IMR-90 (cell line): ENCODE measurements at regions not wholly inside any gene's neighbourhood (a gene's known extent, or its start where the extent isn't known, plus 50 kb on each side); places are given as distances from the start of the nearest gene placed in this dataset.

Source experiments
- CEBPB ChIP-seq: IDR thresholded peaks from 2 replicates; pipeline ENCODE4 v1.6.1; 2012; ENCODE audit warnings: low read depth, low read length, improper control_type of control experiment
- CHD1 ChIP-seq: IDR thresholded peaks from 2 replicates; pipeline ENCODE4 v1.6.1; 2012; ENCODE audit warnings: low read depth, low read length, improper control_type of control experiment
- MXI1 ChIP-seq: IDR thresholded peaks from 2 replicates; pipeline ENCODE4 v1.6.1; 2012; ENCODE audit warnings: low read depth, mild to moderate bottlenecking, low read length, moderate library complexity, borderline replicate concordance
- POLR2A ChIP-seq: IDR thresholded peaks from 2 replicates; pipeline ENCODE4 v1.6.1; 2012; ENCODE audit warnings: mild to moderate bottlenecking, low read depth, low read length
- RCOR1 ChIP-seq: IDR thresholded peaks from 2 replicates; pipeline ENCODE4 v1.6.1; 2012; ENCODE audit warnings: mild to moderate bottlenecking, low read length, improper control_type of control experiment; ENCODE audit not compliant: insufficient replicate concordance
- RFX5 ChIP-seq: IDR thresholded peaks from 2 replicates; pipeline ENCODE4 v1.8.0; 2012; ENCODE audit warnings: low read depth, mild to moderate bottlenecking, low read length, moderate library complexity
- SMC3 ChIP-seq: fragments of 150-350 bp; IDR thresholded peaks from 2 replicates; pipeline ENCODE4 v1.6.1; 2016; ENCODE audit warnings: low read depth, mild to moderate bottlenecking, antibody characterized with exemption, low read length, moderate library complexity
- TF ChIP-seq, protein P1 (sequence below): conservative IDR thresholded peaks from 2 replicates; pipeline ENCODE4 v1.5.1; 2012; ENCODE audit warnings: mild to moderate bottlenecking, low read depth, low read length, improper control_type of control experiment
- TF ChIP-seq, protein P2 (sequence below): fragments of 150-350 bp; IDR thresholded peaks from 2 replicates; pipeline ENCODE4 v1.6.1; 2017; ENCODE audit warnings: mild to moderate bottlenecking, antibody characterized with exemption, low read length, low read depth
- TF ChIP-seq, protein P3 (sequence below): fragments of 150-350 bp; IDR thresholded peaks from 2 replicates; pipeline ENCODE4 v1.6.1; 2016; ENCODE audit warnings: low read depth, mild to moderate bottlenecking, low read length, moderate library complexity, borderline replicate concordance

- TF ChIP-seq, protein P1, sequence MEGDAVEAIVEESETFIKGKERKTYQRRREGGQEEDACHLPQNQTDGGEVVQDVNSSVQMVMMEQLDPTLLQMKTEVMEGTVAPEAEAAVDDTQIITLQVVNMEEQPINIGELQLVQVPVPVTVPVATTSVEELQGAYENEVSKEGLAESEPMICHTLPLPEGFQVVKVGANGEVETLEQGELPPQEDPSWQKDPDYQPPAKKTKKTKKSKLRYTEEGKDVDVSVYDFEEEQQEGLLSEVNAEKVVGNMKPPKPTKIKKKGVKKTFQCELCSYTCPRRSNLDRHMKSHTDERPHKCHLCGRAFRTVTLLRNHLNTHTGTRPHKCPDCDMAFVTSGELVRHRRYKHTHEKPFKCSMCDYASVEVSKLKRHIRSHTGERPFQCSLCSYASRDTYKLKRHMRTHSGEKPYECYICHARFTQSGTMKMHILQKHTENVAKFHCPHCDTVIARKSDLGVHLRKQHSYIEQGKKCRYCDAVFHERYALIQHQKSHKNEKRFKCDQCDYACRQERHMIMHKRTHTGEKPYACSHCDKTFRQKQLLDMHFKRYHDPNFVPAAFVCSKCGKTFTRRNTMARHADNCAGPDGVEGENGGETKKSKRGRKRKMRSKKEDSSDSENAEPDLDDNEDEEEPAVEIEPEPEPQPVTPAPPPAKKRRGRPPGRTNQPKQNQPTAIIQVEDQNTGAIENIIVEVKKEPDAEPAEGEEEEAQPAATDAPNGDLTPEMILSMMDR: no peak
- TF ChIP-seq RFX5 (no peak), MXI1 (no peak), CHD1 (no peak), RCOR1 (no peak), POLR2A (no peak), SMC3 (no peak), CEBPB (no peak)
- TF ChIP-seq, protein P2, sequence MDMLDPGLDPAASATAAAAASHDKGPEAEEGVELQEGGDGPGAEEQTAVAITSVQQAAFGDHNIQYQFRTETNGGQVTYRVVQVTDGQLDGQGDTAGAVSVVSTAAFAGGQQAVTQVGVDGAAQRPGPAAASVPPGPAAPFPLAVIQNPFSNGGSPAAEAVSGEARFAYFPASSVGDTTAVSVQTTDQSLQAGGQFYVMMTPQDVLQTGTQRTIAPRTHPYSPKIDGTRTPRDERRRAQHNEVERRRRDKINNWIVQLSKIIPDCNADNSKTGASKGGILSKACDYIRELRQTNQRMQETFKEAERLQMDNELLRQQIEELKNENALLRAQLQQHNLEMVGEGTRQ: no peak
- TF ChIP-seq, protein P3, sequence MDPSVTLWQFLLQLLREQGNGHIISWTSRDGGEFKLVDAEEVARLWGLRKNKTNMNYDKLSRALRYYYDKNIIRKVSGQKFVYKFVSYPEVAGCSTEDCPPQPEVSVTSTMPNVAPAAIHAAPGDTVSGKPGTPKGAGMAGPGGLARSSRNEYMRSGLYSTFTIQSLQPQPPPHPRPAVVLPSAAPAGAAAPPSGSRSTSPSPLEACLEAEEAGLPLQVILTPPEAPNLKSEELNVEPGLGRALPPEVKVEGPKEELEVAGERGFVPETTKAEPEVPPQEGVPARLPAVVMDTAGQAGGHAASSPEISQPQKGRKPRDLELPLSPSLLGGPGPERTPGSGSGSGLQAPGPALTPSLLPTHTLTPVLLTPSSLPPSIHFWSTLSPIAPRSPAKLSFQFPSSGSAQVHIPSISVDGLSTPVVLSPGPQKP: no peak
These were observed 1201.2 kb upstream of the CDH6 start for GRCh38 chr5:29992248-29992647.
